GM18508 (cell line): ENCODE measurements at regions not wholly inside any gene's neighbourhood (a gene's known extent, or its start where the extent isn't known, plus 50 kb on each side); places are given as distances from the start of the nearest gene placed in this dataset.

Source experiments
- ATAC-seq: cut with Tn5 transposase; IDR thresholded peaks from one replicate; pipeline ENCODE4 v1.9.1; 2021; ENCODE audit warnings: moderate number of reproducible peaks; ENCODE audit not compliant: insufficient read depth, unreplicated experiment

- ATAC-seq: no peak
These were observed 378.6 kb downstream of the REEP3 start for GRCh38 chr10:63899673-63900300.

GRCh38 chr10:63901228-63901627, 380.0 kb downstream of the REEP3 start:
- ATAC-seq: no peak

- ATAC-seq: no peak
These were observed 380.7 kb downstream of the REEP3 start for GRCh38 chr10:63901881-63902280.

- no peak for ATAC-seq
These were observed 389.6 kb downstream of the REEP3 start for GRCh38 chr10:63910806-63911205.

GRCh38 chr10:63915240-63915639, 394.0 kb downstream of the REEP3 start:
- no peak for ATAC-seq

- no peak for ATAC-seq
These were observed 396.2 kb downstream of the REEP3 start for GRCh38 chr10:63917363-63917762.

- ATAC-seq: no peak
These were observed 398.5 kb downstream of the REEP3 start for GRCh38 chr10:63919575-63920279.

- no peak for ATAC-seq
These were observed 399.7 kb downstream of the REEP3 start for GRCh38 chr10:63920926-63921325.

- no peak for ATAC-seq
These were observed 400.8 kb downstream of the REEP3 start for GRCh38 chr10:63921908-63922467.

GRCh38 chr10:63922468-63923284, 401.5 kb downstream of the REEP3 start:
- no peak for ATAC-seq

GRCh38 chr10:63929831-63930467, 408.7 kb downstream of the REEP3 start:
- ATAC-seq: no peak

- no peak for ATAC-seq
These were observed 409.4 kb downstream of the REEP3 start for GRCh38 chr10:63930584-63930983.

- ATAC-seq: no peak
These were observed 414.5 kb downstream of the REEP3 start for GRCh38 chr10:63935705-63936104.

GRCh38 chr10:63940277-63940922, 419.2 kb downstream of the REEP3 start:
- no peak for ATAC-seq

- no peak for ATAC-seq
These were observed 443.2 kb downstream of the REEP3 start for GRCh38 chr10:63964406-63964805.

- ATAC-seq: no peak
These were observed 444.6 kb downstream of the REEP3 start for GRCh38 chr10:63965846-63966245.

GRCh38 chr10:63972949-63973827, 452.0 kb downstream of the REEP3 start:
- no peak for ATAC-seq

- ATAC-seq: peak; percentile 96
These were observed 455.3 kb downstream of the REEP3 start for GRCh38 chr10:63976538-63976937.

- ATAC-seq: no peak
These were observed 456.2 kb downstream of the REEP3 start for GRCh38 chr10:63977329-63977923.
